ENCODE measurements at regions not wholly inside any gene's neighbourhood (a gene's known extent, or its start where the extent isn't known, plus 50 kb on each side); places are given as distances from the start of the nearest gene placed in this dataset.

DNA sequence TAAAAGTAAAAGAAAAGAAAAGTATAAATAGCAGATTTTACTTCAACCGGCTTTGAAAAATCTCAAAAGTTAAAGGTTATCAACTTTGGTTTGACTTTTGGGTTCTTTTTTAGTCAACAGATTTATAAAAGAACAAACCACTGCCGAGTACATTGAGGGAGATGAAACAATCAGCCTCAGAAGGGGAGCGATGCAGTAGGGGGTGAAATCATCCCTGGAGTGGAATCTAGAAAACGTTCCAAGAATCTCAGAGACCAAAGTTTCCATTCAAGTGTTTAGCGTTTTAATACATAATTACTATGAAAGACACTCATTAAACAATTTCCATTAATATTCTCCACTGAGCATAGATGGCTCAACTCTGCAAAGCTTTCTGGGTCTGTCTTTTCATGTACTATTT is 745.5 kb downstream of the NR2F2 start:
- Histone ChIP-seq H3K36me3 (no peaks in the 10 kb centered on the region), H3K4me3 (no peak overlapping the region), H3K4me1 (no peaks in the 10 kb centered on the region), H3K27me3 (no peaks in the 10 kb centered on the region), H3K9me3 (no peaks in the 10 kb centered on the region), H3K27ac (no peak overlapping the region)
- no peak for DNase-seq (ENCODE audit: low spot score in 2 of 2)
- TF ChIP-seq, protein P1, sequence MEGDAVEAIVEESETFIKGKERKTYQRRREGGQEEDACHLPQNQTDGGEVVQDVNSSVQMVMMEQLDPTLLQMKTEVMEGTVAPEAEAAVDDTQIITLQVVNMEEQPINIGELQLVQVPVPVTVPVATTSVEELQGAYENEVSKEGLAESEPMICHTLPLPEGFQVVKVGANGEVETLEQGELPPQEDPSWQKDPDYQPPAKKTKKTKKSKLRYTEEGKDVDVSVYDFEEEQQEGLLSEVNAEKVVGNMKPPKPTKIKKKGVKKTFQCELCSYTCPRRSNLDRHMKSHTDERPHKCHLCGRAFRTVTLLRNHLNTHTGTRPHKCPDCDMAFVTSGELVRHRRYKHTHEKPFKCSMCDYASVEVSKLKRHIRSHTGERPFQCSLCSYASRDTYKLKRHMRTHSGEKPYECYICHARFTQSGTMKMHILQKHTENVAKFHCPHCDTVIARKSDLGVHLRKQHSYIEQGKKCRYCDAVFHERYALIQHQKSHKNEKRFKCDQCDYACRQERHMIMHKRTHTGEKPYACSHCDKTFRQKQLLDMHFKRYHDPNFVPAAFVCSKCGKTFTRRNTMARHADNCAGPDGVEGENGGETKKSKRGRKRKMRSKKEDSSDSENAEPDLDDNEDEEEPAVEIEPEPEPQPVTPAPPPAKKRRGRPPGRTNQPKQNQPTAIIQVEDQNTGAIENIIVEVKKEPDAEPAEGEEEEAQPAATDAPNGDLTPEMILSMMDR (IDR thresholded peaks at IDR 0.05), result no peak
- intact Hi-C loops (cut with DNase I), result no loop called here

- Histone ChIP-seq H3K4me3 (no peak overlapping the region), H3K9me3 (no peaks in the 10 kb centered on the region), H3K27me3 (no peaks in the 10 kb centered on the region), H3K36me3 (no peaks in the 10 kb centered on the region), H3K27ac (no peak overlapping the region), H3K4me1 (no peaks in the 10 kb centered on the region)
- TF ChIP-seq, protein P1 (IDR thresholded peaks at IDR 0.05), result no peak
- intact Hi-C loops (cut with DNase I), result no loop called here
- no peak for DNase-seq (ENCODE audit: low spot score in 2 of 2)
Observed at GRCh38 chr15:97077975-97078374, 747.5 kb downstream of the NR2F2 start.

- intact Hi-C loops (cut with DNase I), result no loop called here
- TF ChIP-seq, protein P1 (IDR thresholded peaks at IDR 0.05), result no peak
- DNase-seq (ENCODE audit: low spot score in 2 of 2), result no peak
- Histone ChIP-seq H3K4me1 (no peaks in the 10 kb centered on the region), H3K36me3 (no peaks in the 10 kb centered on the region), H3K27me3 (no peaks in the 10 kb centered on the region), H3K9me3 (no peaks in the 10 kb centered on the region), H3K27ac (no peak overlapping the region), H3K4me3 (no peak overlapping the region)
Observed at GRCh38 chr15:97078591-97078990, 748.1 kb downstream of the NR2F2 start.

DNA sequence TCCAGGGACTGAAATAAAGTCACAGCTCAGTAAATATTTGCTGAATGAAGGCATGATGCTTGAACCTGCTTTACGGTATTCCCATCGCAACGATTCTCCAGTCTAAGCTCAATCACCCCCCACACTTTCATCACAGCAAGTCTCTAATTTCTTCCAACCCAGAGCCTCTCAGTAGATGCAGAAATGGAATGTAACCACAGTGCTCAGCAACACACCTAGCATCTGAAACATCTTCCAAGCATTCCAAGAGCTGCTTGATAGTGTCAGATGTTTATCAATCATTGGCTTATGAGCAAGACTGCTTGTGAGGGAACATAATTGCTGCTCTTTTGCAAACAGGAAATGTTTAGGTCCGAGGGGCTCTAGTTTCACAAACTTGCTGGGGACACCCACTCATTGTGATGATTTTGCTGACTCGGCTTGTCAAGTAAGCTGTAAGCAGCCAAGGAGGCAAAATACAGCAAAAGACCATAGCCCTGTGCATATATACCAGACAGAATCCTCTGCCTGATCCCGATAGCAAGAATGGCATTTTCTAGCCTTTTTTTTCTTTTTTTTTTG is 751.2 kb downstream of the NR2F2 start:
- Histone ChIP-seq H3K27ac (no peak overlapping the region), H3K27me3 (no peaks in the 10 kb centered on the region), H3K4me3 (no peak overlapping the region), H3K4me1 (no peaks in the 10 kb centered on the region), H3K36me3 (no peaks in the 10 kb centered on the region), H3K9me3 (no peaks in the 10 kb centered on the region)
- TF ChIP-seq, protein P1 (IDR thresholded peaks at IDR 0.05), result no peak
- DNase-seq (ENCODE audit: low spot score in 2 of 2), result no peak
- intact Hi-C loops (cut with DNase I), result no loop called here

DNA sequence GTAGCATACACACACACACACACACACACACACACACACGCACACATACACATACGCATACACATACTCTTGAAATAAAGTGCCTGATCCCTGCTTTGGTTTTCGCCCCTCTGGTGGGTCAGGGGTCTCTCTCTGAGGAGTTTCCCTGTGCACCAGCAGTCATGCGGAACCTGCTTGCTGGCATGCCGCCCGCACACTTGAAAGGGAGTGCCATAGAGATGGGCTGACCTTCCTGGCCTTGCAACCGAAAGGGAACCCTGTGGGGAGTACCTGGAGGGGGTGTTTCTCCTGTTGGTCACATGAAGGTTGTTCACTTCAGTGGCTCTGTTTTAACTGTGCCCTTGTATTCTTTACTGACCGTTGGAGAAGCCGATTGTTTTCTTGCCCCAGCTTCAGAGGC is 752.3 kb downstream of the NR2F2 start:
- Histone ChIP-seq H3K27me3 (no peaks in the 10 kb centered on the region), H3K9me3 (no peaks in the 10 kb centered on the region), H3K27ac (no peak overlapping the region), H3K4me1 (no peaks in the 10 kb centered on the region), H3K4me3 (no peak overlapping the region), H3K36me3 (no peaks in the 10 kb centered on the region)
- TF ChIP-seq, protein P1 (IDR thresholded peaks at IDR 0.05), result no peak
- no peak for DNase-seq (ENCODE audit: low spot score in 2 of 2)
- intact Hi-C loops (cut with DNase I), result no loop called here

GRCh38 chr15:97084650-97085049 is 754.1 kb downstream of the NR2F2 start:
- no peaks in the 10 kb centered on the region for H3K4me1 ChIP-seq
- TF ChIP-seq, protein P1 (IDR thresholded peaks at IDR 0.05), result no peak

More at GRCh38 chr15:97084650-97085049, 754.1 kb downstream of the NR2F2 start:
- no peaks in the 10 kb centered on the region for H3K9me3 ChIP-seq
- H3K36me3 ChIP-seq, result no peaks in the 10 kb centered on the region
- no peak overlapping the region for H3K4me3 ChIP-seq
- intact Hi-C loops (cut with DNase I), result loop anchor here (2.0 kb wide), 1 partner anchor 20 kb away; no protein-coding TSS in a partner anchor
- H3K27ac ChIP-seq, result no peak overlapping the region
- no peak for DNase-seq (ENCODE audit: low spot score in 2 of 2)
- H3K27me3 ChIP-seq, result no peaks in the 10 kb centered on the region
